ENCODE measurements at regions not wholly inside any gene's neighbourhood (a gene's known extent, or its start where the extent isn't known, plus 50 kb on each side); places are given as distances from the start of the nearest gene placed in this dataset.

- TF ChIP-seq MAX (IDR thresholded peaks at IDR 0.05), result no peak
- no peak for TF ChIP-seq TAF1 (conservative IDR thresholded peaks at IDR 0.05)
- H3K4me3 ChIP-seq (ENCODE audit: low read depth in 1 of 3, low read length in 3 of 3), result no peak overlapping the region
- no peak for DNase-seq (ENCODE audit: low spot score)
- H3K9me3 ChIP-seq (ENCODE audit: control insufficient read depth in 4 of 4, low read length in 3 of 4), result no peaks in the 10 kb centered on the region
- H3K27ac ChIP-seq (ENCODE audit: low read depth in 1 of 2, low read length in 2 of 2), result peak overlapping the region in 1 of 2 donors; percentile 20
- WGBS, result 39% methylated on average over 6 of the region's 6 CpGs
- no peaks in the 10 kb centered on the region for H3K36me3 ChIP-seq (ENCODE audit: control insufficient read depth in 4 of 4, insufficient read depth in 3 of 4, low read depth in 1 of 4, low read length in 3 of 4)
- H3K27me3 ChIP-seq (ENCODE audit: control insufficient read depth in 4 of 4, insufficient read depth in 4 of 4, low read length in 3 of 4), result peaks cover 0 to 5% (median 0%) of the 10 kb centered on the region in 4 donors
- peaks cover 0 to 2% (median 0%) of the 10 kb centered on the region in 4 donors for H3K4me1 ChIP-seq (ENCODE audit: control insufficient read depth in 4 of 4, insufficient read depth in 4 of 4, low read length in 3 of 4)
- no peak overlapping the region for H3K9ac ChIP-seq (ENCODE audit: low read depth in 1 of 2, low read length in 2 of 2)
Measured at GRCh38 chr9:13716601-13717321, 437.3 kb upstream of the MPDZ start.

GRCh38 chr9:13716090-13716489, 436.6 kb upstream of the MPDZ start:
- H3K36me3 ChIP-seq (ENCODE audit: control insufficient read depth in 4 of 4, insufficient read depth in 3 of 4, low read depth in 1 of 4, low read length in 3 of 4), result no peaks in the 10 kb centered on the region
- peaks cover 0 to 2% (median 0%) of the 10 kb centered on the region in 4 donors for H3K4me1 ChIP-seq (ENCODE audit: control insufficient read depth in 4 of 4, insufficient read depth in 4 of 4, low read length in 3 of 4)
- no peak overlapping the region for H3K9ac ChIP-seq (ENCODE audit: low read depth in 1 of 2, low read length in 2 of 2)
- H3K4me3 ChIP-seq (ENCODE audit: low read depth in 1 of 3, low read length in 3 of 3), result no peak overlapping the region
- WGBS, result 50% methylated on average over 1 of the region's 1 CpG
- TF ChIP-seq RXRA (IDR thresholded peaks at IDR 0.05) (no peak), CTCF (IDR thresholded peaks at IDR 0.05; ENCODE audit: low read depth, low read length, missing input control) (no peak), REST (IDR thresholded peaks at IDR 0.05) (no peak), GABPA (IDR thresholded peaks at IDR 0.05 in 1 of 2, conservative IDR thresholded peaks at IDR 0.05 in 1 of 2) (no peak), EGR1 (IDR thresholded peaks at IDR 0.05; ENCODE audit: low read depth in 2 of 2) (no peak), NR2F2 (IDR thresholded peaks at IDR 0.05) (no peak), TAF1 (conservative IDR thresholded peaks at IDR 0.05) (no peak), ATF3 (IDR thresholded peaks at IDR 0.05) (no peak), FOXA1 (IDR thresholded peaks at IDR 0.05) (no peak), MAX (IDR thresholded peaks at IDR 0.05) (no peak), JUND (IDR thresholded peaks at IDR 0.05) (no peak), HNF4G (IDR thresholded peaks at IDR 0.05) (no peak), ZBTB33 (IDR thresholded peaks at IDR 0.05) (no peak), FOXA2 (IDR thresholded peaks at IDR 0.05) (no peak), HNF4A (conservative IDR thresholded peaks at IDR 0.05) (no peak), RAD21 (IDR thresholded peaks at IDR 0.05) (no peak), SP1 (IDR thresholded peaks at IDR 0.05) (no peak), YY1 (IDR thresholded peaks at IDR 0.05) (no peak)
- no peak for DNase-seq (ENCODE audit: low spot score)
- H3K27me3 ChIP-seq (ENCODE audit: control insufficient read depth in 4 of 4, insufficient read depth in 4 of 4, low read length in 3 of 4), result peaks cover 0 to 5% (median 0%) of the 10 kb centered on the region in 4 donors
- H3K9me3 ChIP-seq (ENCODE audit: control insufficient read depth in 4 of 4, low read length in 3 of 4), result no peaks in the 10 kb centered on the region
- no peak overlapping the region for H3K27ac ChIP-seq (ENCODE audit: low read depth in 1 of 2, low read length in 2 of 2)
